Neural cell (in vitro differentiated cells): ENCODE measurements at regions not wholly inside any gene's neighbourhood (a gene's known extent, or its start where the extent isn't known, plus 50 kb on each side); places are given as distances from the start of the nearest gene placed in this dataset.

ENCODE experiments used
- H2AFZ ChIP-seq: fragments of 200-600, 300-800 bp; sonication (generic), shearing (Covaris generic); 2 replicates; pipeline ENCODE4 v1.6.0; 2014; ENCODE audit warnings: low read depth, mild to moderate bottlenecking, antibody characterized with exemption, low read length, moderate library complexity
- H3F3A ChIP-seq: fragments of 200-600 bp; shearing (Covaris generic); 2 replicates; pipeline ENCODE4 v1.6.1; 2016; ENCODE audit warnings: mild to moderate bottlenecking, moderate library complexity, mixed read lengths, antibody characterized with exemption, low read length; ENCODE audit not compliant: insufficient read depth, poor library complexity, severe bottlenecking
- H3K27ac ChIP-seq: fragments of 200-600, 300-800 bp; sonication (generic), shearing (Covaris generic); 2 replicates; pipeline ENCODE4 v1.5.1; 2014; ENCODE audit warnings: mild to moderate bottlenecking, low read length, moderate library complexity
- H3K27me3 ChIP-seq: fragments of 300-800, 200-600 bp; sonication (generic), shearing (Covaris generic); 2 replicates; pipeline ENCODE4 v1.6.0; 2014; ENCODE audit warnings: mild to moderate bottlenecking, low read depth, low read length, moderate library complexity; ENCODE audit not compliant: insufficient read depth
- H3K36me3 ChIP-seq: fragments of 300-800, 200-600 bp; sonication (generic), shearing (Covaris generic); 2 replicates; pipeline ENCODE4 v1.5.1; 2014; ENCODE audit warnings: mild to moderate bottlenecking, antibody characterized with exemption, low read length, moderate library complexity; ENCODE audit not compliant: insufficient read depth
- H3K4me2 ChIP-seq: fragments of 300-800, 200-600 bp; sonication (generic), shearing (Covaris generic); 2 replicates; pipeline ENCODE4 v1.6.0; 2014; ENCODE audit warnings: mild to moderate bottlenecking, low read length
- H3K4me3 ChIP-seq: fragments of 300-800, 200-600 bp; sonication (generic), shearing (Covaris generic); 2 replicates; pipeline ENCODE4 v1.5.1; 2014; ENCODE audit warnings: mild to moderate bottlenecking, low read length, moderate library complexity
- H3K79me2 ChIP-seq: fragments of 200-600 bp; shearing (Covaris generic); replicated peaks from 2 replicates; pipeline ENCODE4 v1.6.0; 2014; ENCODE audit warnings: mild to moderate bottlenecking, low read length, moderate library complexity; ENCODE audit not compliant: insufficient read depth
- H3K9ac ChIP-seq: fragments of 300-800, 200-600 bp; sonication (generic), shearing (Covaris generic); 2 replicates; pipeline ENCODE4 v1.6.1; 2016; ENCODE audit warnings: mild to moderate bottlenecking, low read length, mixed read lengths
- H3K9me2 ChIP-seq: fragments of 200-600 bp; shearing (Covaris generic); 2 replicates; pipeline ENCODE4 v1.6.1; 2016; ENCODE audit warnings: mild to moderate bottlenecking, low read length, mixed read lengths; ENCODE audit not compliant: insufficient read depth
- H3K9me3 ChIP-seq: fragments of 200-600, 300-800 bp; sonication (generic), shearing (Covaris generic); 2 replicates; pipeline ENCODE4 v1.6.1; 2016; ENCODE audit warnings: mild to moderate bottlenecking, mixed run types, low read length, moderate library complexity, mixed read lengths
- H4K20me1 ChIP-seq: fragments of 200-600 bp; shearing (Covaris generic); 2 replicates; pipeline ENCODE4 v1.6.1; 2016; ENCODE audit warnings: mild to moderate bottlenecking, mixed run types; ENCODE audit not compliant: insufficient read depth
- EP300 ChIP-seq: fragments of 450-650 bp; conservative IDR thresholded peaks from 2 replicates; pipeline ENCODE4 v1.6.1; 2014; ENCODE audit warnings: antibody characterized with exemption, mild to moderate bottlenecking, moderate library complexity; ENCODE audit not compliant: poor library complexity, severe bottlenecking
- EZH2 ChIP-seq: fragments of 200-600, 300-800 bp; shearing (Covaris generic), sonication (generic); IDR thresholded peaks from 2 replicates; pipeline ENCODE4 v1.6.1; 2014; ENCODE audit warnings: antibody characterized with exemption, low read length, borderline replicate concordance, mild to moderate bottlenecking; ENCODE audit not compliant: insufficient read depth, poor library complexity, severe bottlenecking
- MXI1 ChIP-seq: fragments of 450-650 bp; conservative IDR thresholded peaks from 2 replicates; pipeline ENCODE4 v1.6.1; 2014; ENCODE audit warnings: antibody characterized with exemption, mild to moderate bottlenecking; ENCODE audit not compliant: poor library complexity, severe bottlenecking
- POLR2AphosphoS5 ChIP-seq: IDR thresholded peaks from 2 replicates; pipeline ENCODE4 v1.6.1; 2012
- RAD21 ChIP-seq: fragments of 450-650 bp; conservative IDR thresholded peaks from 2 replicates; pipeline ENCODE4 v1.6.1; 2014; ENCODE audit warnings: antibody characterized with exemption, mild to moderate bottlenecking, moderate library complexity
- SMC3 ChIP-seq: fragments of 450-650 bp; conservative IDR thresholded peaks from 2 replicates; pipeline ENCODE4 v1.6.1; 2014; ENCODE audit warnings: antibody characterized with exemption, mild to moderate bottlenecking, moderate library complexity; ENCODE audit not compliant: poor library complexity
- TAF1 ChIP-seq: IDR thresholded peaks from 2 replicates; pipeline ENCODE4 v1.6.1; 2012; ENCODE audit warnings: low read depth
- TF ChIP-seq, protein P1 (sequence below): fragments of 450-650 bp; IDR thresholded peaks from 2 replicates; pipeline ENCODE4 v1.5.1; 2014; ENCODE audit warnings: antibody characterized with exemption, mild to moderate bottlenecking, moderate library complexity; ENCODE audit not compliant: poor library complexity, severe bottlenecking
- TF ChIP-seq, protein P2 (sequence below): IDR thresholded peaks from 2 replicates; pipeline ENCODE4 v1.6.1; 2012; ENCODE audit warnings: borderline replicate concordance

DNA sequence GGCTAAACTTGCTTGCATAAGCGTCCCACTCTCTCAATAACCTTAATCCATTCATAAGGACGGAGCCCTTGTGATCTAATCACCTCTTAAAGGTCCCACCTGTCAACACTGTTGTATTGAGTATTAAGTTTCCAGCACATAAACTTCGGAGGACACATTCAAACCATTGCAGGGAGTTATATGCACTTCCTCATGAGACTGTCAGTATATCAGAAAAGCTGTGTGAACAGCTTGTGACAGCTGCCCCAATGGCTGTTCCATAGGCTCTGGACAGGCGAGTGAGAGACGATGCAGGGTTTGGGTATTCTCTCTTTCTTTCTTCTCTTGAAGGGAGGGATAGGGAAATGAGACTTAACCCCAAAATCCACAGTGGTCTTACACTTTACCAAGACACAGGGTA is 64.2 kb upstream of the RPL34 start:
- H3K27ac ChIP-seq: no peak overlapping the region

DNA sequence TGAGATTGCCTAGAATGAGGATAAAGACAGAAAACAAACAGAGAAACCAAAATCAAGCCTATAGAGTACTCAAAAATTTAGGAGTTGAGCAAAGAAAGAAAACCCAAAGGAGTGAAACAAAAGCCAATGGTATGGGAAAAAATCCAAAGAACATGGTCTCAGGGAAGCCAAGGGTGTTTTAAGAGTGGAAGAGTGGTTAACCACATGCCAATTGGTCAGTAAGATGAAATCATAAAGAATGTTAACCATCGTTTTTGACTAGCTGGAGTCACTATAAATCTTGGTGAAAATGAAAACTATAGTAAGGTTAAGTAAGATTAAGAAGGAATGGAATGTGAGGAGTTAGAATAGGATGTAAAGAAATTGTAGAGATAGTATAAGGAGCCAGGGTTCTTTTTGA is 64.7 kb upstream of the RPL34 start:
- H3K4me3 ChIP-seq: no peak overlapping the region
- H2AFZ ChIP-seq: no peak overlapping the region

More for the DNA sequence above, 64.2 kb upstream of the RPL34 start:
- no peaks in the 10 kb centered on the region for H3F3A ChIP-seq
- no peaks in the 10 kb centered on the region for H3K27me3 ChIP-seq
- H3K9ac ChIP-seq: no peak overlapping the region
- H2AFZ ChIP-seq: no peak overlapping the region
- H3K36me3 ChIP-seq: no peaks in the 10 kb centered on the region
- H3K79me2 ChIP-seq: no peaks in the 10 kb centered on the region
- no peaks in the 10 kb centered on the region for H3K9me2 ChIP-seq
- H3K9me3 ChIP-seq: no peaks in the 10 kb centered on the region
- H4K20me1 ChIP-seq: no peaks in the 10 kb centered on the region
- no peak for TF ChIP-seq SMC3
- no peak for TF ChIP-seq TAF1
- TF ChIP-seq MXI1: no peak
- TF ChIP-seq EZH2: no peak
- no peak for TF ChIP-seq EP300
- TF ChIP-seq POLR2AphosphoS5: no peak
- TF ChIP-seq, protein P1, sequence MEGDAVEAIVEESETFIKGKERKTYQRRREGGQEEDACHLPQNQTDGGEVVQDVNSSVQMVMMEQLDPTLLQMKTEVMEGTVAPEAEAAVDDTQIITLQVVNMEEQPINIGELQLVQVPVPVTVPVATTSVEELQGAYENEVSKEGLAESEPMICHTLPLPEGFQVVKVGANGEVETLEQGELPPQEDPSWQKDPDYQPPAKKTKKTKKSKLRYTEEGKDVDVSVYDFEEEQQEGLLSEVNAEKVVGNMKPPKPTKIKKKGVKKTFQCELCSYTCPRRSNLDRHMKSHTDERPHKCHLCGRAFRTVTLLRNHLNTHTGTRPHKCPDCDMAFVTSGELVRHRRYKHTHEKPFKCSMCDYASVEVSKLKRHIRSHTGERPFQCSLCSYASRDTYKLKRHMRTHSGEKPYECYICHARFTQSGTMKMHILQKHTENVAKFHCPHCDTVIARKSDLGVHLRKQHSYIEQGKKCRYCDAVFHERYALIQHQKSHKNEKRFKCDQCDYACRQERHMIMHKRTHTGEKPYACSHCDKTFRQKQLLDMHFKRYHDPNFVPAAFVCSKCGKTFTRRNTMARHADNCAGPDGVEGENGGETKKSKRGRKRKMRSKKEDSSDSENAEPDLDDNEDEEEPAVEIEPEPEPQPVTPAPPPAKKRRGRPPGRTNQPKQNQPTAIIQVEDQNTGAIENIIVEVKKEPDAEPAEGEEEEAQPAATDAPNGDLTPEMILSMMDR: no peak
- TF ChIP-seq, protein P2, sequence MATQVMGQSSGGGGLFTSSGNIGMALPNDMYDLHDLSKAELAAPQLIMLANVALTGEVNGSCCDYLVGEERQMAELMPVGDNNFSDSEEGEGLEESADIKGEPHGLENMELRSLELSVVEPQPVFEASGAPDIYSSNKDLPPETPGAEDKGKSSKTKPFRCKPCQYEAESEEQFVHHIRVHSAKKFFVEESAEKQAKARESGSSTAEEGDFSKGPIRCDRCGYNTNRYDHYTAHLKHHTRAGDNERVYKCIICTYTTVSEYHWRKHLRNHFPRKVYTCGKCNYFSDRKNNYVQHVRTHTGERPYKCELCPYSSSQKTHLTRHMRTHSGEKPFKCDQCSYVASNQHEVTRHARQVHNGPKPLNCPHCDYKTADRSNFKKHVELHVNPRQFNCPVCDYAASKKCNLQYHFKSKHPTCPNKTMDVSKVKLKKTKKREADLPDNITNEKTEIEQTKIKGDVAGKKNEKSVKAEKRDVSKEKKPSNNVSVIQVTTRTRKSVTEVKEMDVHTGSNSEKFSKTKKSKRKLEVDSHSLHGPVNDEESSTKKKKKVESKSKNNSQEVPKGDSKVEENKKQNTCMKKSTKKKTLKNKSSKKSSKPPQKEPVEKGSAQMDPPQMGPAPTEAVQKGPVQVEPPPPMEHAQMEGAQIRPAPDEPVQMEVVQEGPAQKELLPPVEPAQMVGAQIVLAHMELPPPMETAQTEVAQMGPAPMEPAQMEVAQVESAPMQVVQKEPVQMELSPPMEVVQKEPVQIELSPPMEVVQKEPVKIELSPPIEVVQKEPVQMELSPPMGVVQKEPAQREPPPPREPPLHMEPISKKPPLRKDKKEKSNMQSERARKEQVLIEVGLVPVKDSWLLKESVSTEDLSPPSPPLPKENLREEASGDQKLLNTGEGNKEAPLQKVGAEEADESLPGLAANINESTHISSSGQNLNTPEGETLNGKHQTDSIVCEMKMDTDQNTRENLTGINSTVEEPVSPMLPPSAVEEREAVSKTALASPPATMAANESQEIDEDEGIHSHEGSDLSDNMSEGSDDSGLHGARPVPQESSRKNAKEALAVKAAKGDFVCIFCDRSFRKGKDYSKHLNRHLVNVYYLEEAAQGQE: no peak
- TF ChIP-seq RAD21: no peak
- no peak overlapping the region for H3K4me3 ChIP-seq
- no peak overlapping the region for H3K4me2 ChIP-seq

More for the DNA sequence above, 64.7 kb upstream of the RPL34 start:
- Histone ChIP-seq H3K9me2 (no peaks in the 10 kb centered on the region), H3K36me3 (no peaks in the 10 kb centered on the region), H3K4me2 (no peak overlapping the region), H3K9ac (no peak overlapping the region), H4K20me1 (no peaks in the 10 kb centered on the region), H3K27ac (no peak overlapping the region), H3K79me2 (no peaks in the 10 kb centered on the region), H3K27me3 (no peaks in the 10 kb centered on the region), H3K9me3 (no peaks in the 10 kb centered on the region), H3F3A (no peaks in the 10 kb centered on the region)
- TF ChIP-seq TAF1: no peak
- TF ChIP-seq EP300: no peak
- no peak for TF ChIP-seq POLR2AphosphoS5
- no peak for TF ChIP-seq EZH2
- no peak for TF ChIP-seq SMC3
- TF ChIP-seq, protein P1: no peak
